A549 (cell line): ENCODE measurements at regions not wholly inside any gene's neighbourhood (a gene's known extent, or its start where the extent isn't known, plus 50 kb on each side); places are given as distances from the start of the nearest gene placed in this dataset.

ENCODE experiments used
- CTCF ChIP-seq: fragments of >200 bp; sonication (Bioruptor Twin); formaldehyde crosslinking; IDR thresholded peaks from 3 replicates; pipeline ENCODE4 v1.5.1; 2016
- ESRRA ChIP-seq: fragments of 150-350 bp; IDR thresholded peaks from 2 replicates; pipeline ENCODE4 v1.6.1; 2014; ENCODE audit warnings: mild to moderate bottlenecking, low read length, borderline replicate concordance
- HDAC2 ChIP-seq: fragments of 200-600 bp; sonication (generic); IDR thresholded peaks from 2 replicates; pipeline ENCODE4 v1.6.1; 2016
- HOXA7 ChIP-seq: fragments of 250-450 bp; sonication (Bioruptor Pico); IDR thresholded peaks from 2 replicates; pipeline ENCODE4 v1.5.0; 2020; ENCODE audit warnings: mild to moderate bottlenecking, moderate library complexity
- NFE2L2 ChIP-seq: fragments of 150-350 bp; conservative IDR thresholded peaks from 2 replicates; pipeline ENCODE4 v1.6.1; 2014; ENCODE audit warnings: low read length
- NR3C1 ChIP-seq: fragments of >200 bp; sonication (Bioruptor Twin); formaldehyde crosslinking; IDR thresholded peaks from 3 replicates; pipeline ENCODE4 v1.6.1; 2017
- POLR2A ChIP-seq: IDR thresholded peaks from 2 replicates; pipeline ENCODE4 v1.6.1; 2012; ENCODE audit warnings: mild to moderate bottlenecking, low read length
- RAD21 ChIP-seq, 2 experiments: fragments of >200 bp in 1 of 2; sonication (Bioruptor Twin) in 1 of 2; formaldehyde crosslinking in 1 of 2; IDR thresholded peaks in 1 of 2; conservative IDR thresholded peaks in 1 of 2; 2 replicates in 1 of 2; 3 replicates in 1 of 2; pipeline ENCODE4 v1.6.1; 2012 to 2018; ENCODE audit warnings: inconsistent platforms in 1 of 2
- RNF2 ChIP-seq: fragments of 200-600 bp; sonication (generic); IDR thresholded peaks from 2 replicates; pipeline ENCODE4 v1.6.1; 2016; ENCODE audit warnings: low read depth, mild to moderate bottlenecking, antibody characterized with exemption, moderate library complexity, borderline replicate concordance
- TFCP2L1 ChIP-seq: fragments of 250-450 bp; sonication (Bioruptor Pico); IDR thresholded peaks from 2 replicates; pipeline ENCODE4 v1.5.0; 2021; ENCODE audit warnings: mild to moderate bottlenecking

- TF ChIP-seq CTCF (no peak), NR3C1 (no peak), HOXA7 (CRISPR knock-in tag) (no peak), POLR2A (no peak), TFCP2L1 (no peak), NFE2L2 (no peak), HDAC2 (no peak), ESRRA (no peak), RAD21 (conservative IDR thresholded peaks at IDR 0.05 in 1 of 2, IDR thresholded peaks at IDR 0.05 in 1 of 2) (no peak), RNF2 (no peak)
Measured at GRCh38 chr22:10778296-10778814, 4749.6 kb upstream of the OR11H1 start.
